ENCODE measurements at regions not wholly inside any gene's neighbourhood (a gene's known extent, or its start where the extent isn't known, plus 50 kb on each side); places are given as distances from the start of the nearest gene placed in this dataset.

GRCh38 chr21:24823247-24823646 lies 784.0 kb downstream of the MRPL39 start:
- 78 to 93% (median 90%) methylated on average over 2 of the region's 2 CpGs for WGBS, 3 donors

GRCh38 chr21:24785033-24785432 lies 822.2 kb downstream of the MRPL39 start:
- H3K27ac ChIP-seq: no peak overlapping the region
- no peak for DNase-seq

More at GRCh38 chr21:24823247-24823646, 784.0 kb downstream of the MRPL39 start:
- Histone ChIP-seq H3K9me3 (no peaks in the 10 kb centered on the region), H3K36me3 (no peaks in the 10 kb centered on the region), H3K4me1 (ENCODE audit: insufficient read depth) (no peaks in the 10 kb centered on the region), H3K27me3 (no peaks in the 10 kb centered on the region), H3K4me3 (no peak overlapping the region), H3K27ac (no peak overlapping the region)
- no peak for DNase-seq
- TF ChIP-seq POLR2A (IDR thresholded peaks at IDR 0.05) (no peak), EP300 (IDR thresholded peaks at IDR 0.05) (no peak), CTCF (IDR thresholded peaks at IDR 0.05) (no peak)
- intact Hi-C loops (cut with DNase I): no loop called here

GRCh38 chr21:24781146-24781545 lies 826.1 kb downstream of the MRPL39 start:
- Histone ChIP-seq H3K36me3 (no peaks in the 10 kb centered on the region), H3K27ac (no peak overlapping the region), H3K27me3 (no peaks in the 10 kb centered on the region), H3K4me3 (no peak overlapping the region), H3K9me3 (no peaks in the 10 kb centered on the region), H3K4me1 (ENCODE audit: insufficient read depth) (no peaks in the 10 kb centered on the region)
- intact Hi-C loops (cut with DNase I): no loop called here
- TF ChIP-seq POLR2A (IDR thresholded peaks at IDR 0.05) (no peak), EP300 (IDR thresholded peaks at IDR 0.05) (no peak), CTCF (IDR thresholded peaks at IDR 0.05) (no peak)
- WGBS, 3 donors: 24 to 71% (median 48%) methylated on average over 2 of the region's 2 CpGs
- DNase-seq: no peak

More at GRCh38 chr21:24785033-24785432, 822.2 kb downstream of the MRPL39 start:
- H3K9me3 ChIP-seq: no peaks in the 10 kb centered on the region
- no peaks in the 10 kb centered on the region for H3K36me3 ChIP-seq
- H3K4me3 ChIP-seq: no peak overlapping the region
- no peaks in the 10 kb centered on the region for H3K4me1 ChIP-seq (ENCODE audit: insufficient read depth)
- WGBS, 3 donors: 32 to 43% (median 36%) methylated on average over 3 of the region's 3 CpGs
- TF ChIP-seq CTCF (IDR thresholded peaks at IDR 0.05) (no peak), POLR2A (IDR thresholded peaks at IDR 0.05) (no peak), EP300 (IDR thresholded peaks at IDR 0.05) (no peak)
- intact Hi-C loops (cut with DNase I): no loop called here
- no peaks in the 10 kb centered on the region for H3K27me3 ChIP-seq

GRCh38 chr21:24759348-24760075 lies 847.8 kb downstream of the MRPL39 start:
- Histone ChIP-seq H3K9me3 (no peaks in the 10 kb centered on the region), H3K4me1 (ENCODE audit: insufficient read depth) (no peaks in the 10 kb centered on the region), H3K36me3 (no peaks in the 10 kb centered on the region), H3K27me3 (no peaks in the 10 kb centered on the region), H3K27ac (no peak overlapping the region), H3K4me3 (no peak overlapping the region)
- intact Hi-C loops (cut with DNase I): no loop called here
- TF ChIP-seq EP300 (IDR thresholded peaks at IDR 0.05) (no peak), POLR2A (IDR thresholded peaks at IDR 0.05) (no peak), CTCF (IDR thresholded peaks at IDR 0.05) (no peak)
- WGBS, 3 donors: 73 to 78% (median 76%) methylated on average over 3 of the region's 3 CpGs
- DNase-seq: no peak
